ENCODE measurements at regions not wholly inside any gene's neighbourhood (a gene's known extent, or its start where the extent isn't known, plus 50 kb on each side); places are given as distances from the start of the nearest gene placed in this dataset.

DNA sequence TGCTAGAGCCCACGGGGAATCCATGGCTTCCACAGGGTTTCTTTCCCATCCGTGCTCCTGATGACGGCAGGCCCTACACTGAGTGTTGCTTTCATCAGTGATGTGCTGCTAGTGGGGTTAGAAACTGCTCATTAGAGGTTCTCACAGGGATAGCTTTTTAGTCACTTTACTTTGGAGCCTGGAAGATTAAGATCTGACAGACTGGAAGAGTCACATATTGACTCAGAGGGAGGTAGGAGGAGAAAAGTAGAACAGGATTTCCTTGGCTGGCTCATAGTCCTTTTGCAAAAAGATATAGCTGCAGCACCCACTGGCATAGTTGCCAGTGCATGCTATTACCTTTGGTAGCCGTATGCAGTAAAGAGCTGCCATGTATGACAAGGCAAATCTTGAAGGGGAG, 890.3 kb downstream of the C6orf118 start:
- DNase-seq, result no peak

GRCh38 chr6:164418262-164418588, 891.2 kb downstream of the C6orf118 start:
- no peak for DNase-seq

GRCh38 chr6:164417537-164418261, 891.7 kb downstream of the C6orf118 start:
- no peak for DNase-seq

- no peak for DNase-seq
These were observed 893.4 kb downstream of the C6orf118 start for GRCh38 chr6:164415832-164416563.

DNA sequence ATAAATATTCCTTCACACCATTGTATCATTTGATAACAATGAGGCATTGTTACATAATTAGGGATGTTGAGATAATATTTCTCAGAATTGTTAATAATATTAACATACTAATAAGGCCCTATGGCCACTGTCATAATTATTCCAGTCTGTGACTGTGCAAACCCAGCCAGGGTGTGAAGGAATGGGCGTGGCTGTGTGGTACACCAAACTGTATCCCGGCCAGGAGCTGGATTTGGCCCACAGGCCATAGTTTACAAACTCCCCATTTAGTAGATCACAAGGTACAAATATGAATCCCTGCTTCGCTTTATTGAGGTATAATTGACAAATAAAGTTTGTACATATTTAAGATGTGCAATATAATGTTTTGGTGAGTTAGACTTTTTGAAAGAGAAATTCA, 894.7 kb downstream of the C6orf118 start:
- no peak for DNase-seq

DNA sequence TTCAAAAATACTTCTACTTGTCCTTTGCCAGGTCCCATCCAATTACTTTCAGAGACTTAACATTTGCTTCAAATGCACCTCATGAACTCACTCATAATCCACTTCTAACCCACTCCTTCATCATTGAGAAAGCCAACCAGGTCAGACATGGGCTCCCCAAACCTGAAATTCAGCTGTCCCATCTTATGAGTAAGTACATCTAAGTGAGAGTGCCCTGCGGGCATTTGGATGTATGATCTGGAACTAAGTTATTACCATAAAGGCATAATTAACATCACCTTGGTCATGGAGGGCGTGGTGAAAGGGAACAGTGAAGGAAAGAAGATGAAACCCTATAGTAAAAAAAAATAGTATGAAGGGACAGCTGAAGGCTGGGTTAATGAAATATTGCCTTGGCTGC, 896.8 kb downstream of the C6orf118 start:
- no peak for DNase-seq

DNA sequence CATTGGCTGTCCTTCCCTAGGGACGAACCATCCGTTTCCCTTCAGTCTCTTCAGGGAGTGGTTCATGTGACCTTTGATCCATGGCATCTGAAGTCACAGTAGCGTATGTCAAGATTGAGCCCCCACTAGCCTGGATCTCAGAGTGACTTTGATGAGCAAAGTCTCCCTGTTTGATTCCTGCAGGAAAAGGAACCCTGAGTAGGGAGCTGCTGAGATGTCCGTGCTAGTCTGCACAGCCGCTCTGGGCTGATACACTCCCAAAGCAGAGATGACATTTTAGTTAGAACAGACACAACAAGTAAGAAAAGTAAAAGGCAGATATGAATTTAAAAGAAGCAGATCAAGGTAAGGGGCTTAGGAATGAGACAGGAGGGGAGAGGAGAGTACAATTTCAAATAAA, 899.4 kb downstream of the C6orf118 start:
- no peak for DNase-seq

DNA sequence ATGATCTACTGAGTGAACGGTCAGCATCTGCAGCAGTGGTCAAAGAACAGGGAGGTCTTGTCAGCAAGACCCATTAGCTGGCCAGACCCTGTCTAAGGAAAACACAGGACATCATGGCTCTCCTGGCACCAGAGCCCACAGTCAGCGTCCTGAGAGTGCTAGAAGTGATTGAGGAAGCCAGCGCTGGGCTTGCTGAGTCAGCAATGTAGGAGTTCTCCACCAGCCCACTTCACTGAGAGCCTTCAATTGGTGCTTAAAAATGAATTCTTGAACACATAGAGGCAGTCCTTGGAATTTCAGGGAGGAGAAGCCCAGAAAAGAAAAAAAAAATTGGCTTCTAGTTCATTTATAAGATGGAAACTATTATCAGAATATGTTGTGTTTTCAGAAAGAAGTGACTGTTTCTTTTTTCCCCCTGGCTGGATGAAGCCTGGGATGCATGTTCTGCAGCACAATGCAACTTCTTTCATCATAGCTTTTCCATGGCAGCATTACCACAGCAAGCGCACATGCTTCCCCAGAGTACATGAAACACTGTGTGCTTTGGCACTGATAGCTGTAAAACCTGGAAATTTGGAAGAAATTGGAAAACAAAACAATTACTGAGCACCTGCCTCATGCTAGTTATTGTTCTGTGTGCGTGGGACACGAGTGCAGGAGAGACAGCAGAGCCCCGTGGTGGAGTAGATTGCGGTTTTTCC, 899.9 kb downstream of the C6orf118 start:
- DNase-seq, result no peak

GRCh38 chr6:164408868-164409267, 900.5 kb downstream of the C6orf118 start:
- DNase-seq, result no peak

DNA sequence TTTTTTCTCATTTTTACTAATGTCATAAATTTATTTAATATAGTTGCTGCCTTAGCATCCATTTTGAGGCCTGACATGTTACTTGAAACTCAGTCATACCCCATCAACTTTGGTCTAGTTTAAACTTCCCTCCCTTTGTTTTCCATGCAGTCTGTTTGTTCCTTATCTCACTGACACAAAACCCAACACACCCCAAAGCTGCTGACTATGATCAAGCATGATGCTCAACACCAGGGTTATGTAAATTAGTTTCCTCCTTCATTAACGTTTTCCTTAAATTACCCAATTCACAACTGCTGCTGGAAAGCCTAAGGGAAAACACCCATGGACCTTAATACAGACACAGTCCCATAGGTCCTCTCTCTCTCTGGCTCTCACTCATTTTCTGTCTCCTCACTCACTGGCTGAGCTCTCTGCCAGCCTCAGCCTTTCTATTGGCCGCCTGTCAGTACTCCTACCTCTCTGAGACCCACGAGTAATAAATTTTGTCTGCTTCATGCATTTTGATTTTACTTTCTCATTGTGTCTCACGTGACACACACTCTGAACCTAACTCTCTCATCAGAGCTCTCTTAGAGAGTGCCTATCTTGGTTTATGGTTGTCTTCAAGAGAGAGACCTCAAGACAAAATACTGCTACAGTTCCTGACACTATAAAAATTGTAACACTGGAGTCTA, 904.5 kb downstream of the C6orf118 start:
- DNase-seq, result no peak

GRCh38 chr6:164401871-164402270, 907.5 kb downstream of the C6orf118 start:
- no peak for DNase-seq

GRCh38 chr6:164398647-164399046, 910.8 kb downstream of the C6orf118 start:
- no peak for DNase-seq

GRCh38 chr6:164396071-164397047, 913.0 kb downstream of the C6orf118 start:
- no peak for DNase-seq

GRCh38 chr6:164379795-164380194, 929.6 kb downstream of the C6orf118 start:
- no peak for DNase-seq

GRCh38 chr6:164378330-164378729, 931.1 kb downstream of the C6orf118 start:
- DNase-seq, result no peak

DNA sequence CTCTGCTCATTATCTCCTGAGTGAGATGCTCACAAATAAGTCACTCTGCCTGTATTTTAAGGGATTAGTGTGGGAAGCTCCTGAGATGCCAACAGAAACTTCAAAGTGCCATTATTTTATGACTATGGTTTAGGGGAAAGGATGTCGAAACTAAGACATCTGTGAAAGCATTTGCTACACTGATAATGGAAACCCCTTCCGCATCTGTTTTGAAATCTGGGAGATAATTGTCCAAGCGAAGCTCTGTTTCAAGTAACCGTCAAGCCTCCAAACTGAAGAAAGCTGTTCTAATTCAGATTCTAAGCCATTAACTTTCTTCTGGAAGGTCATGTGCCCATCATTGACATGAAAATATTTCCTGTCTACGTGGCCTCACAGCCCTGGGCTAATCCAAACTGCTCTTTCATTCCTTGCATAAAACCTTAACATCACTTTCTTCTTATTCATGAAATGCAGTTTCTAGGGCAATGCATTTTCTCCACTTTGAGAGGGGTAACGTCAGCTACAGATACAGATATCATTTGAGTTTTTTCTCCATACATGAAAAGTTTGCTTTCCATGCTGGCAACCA, 932.0 kb downstream of the C6orf118 start:
- no peak for DNase-seq

DNA sequence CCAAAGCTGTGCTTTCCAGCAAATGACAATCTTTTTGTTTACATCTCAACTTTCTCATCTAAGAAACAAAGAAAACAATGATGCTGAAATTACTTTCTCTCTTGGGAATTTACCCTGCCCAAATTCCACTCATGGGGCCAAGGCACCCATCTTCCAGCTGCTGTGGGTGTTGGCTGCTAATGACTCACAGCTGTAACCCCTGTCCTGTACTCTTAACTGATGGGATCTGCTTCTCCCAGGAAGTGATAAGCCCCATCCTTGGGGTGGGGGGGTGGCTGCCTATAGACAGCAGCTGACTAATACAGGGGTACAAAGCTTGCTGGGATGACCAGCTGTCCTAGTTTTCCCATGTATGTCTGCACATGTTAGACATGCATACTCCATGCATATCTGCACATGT, 938.6 kb downstream of the C6orf118 start:
- DNase-seq, result no peak

GRCh38 chr6:164359441-164359840, 944.9 kb downstream of the QKI start:
- no peak for DNase-seq

GRCh38 chr6:164359036-164359435, 944.5 kb downstream of the QKI start:
- no peak for DNase-seq

DNA sequence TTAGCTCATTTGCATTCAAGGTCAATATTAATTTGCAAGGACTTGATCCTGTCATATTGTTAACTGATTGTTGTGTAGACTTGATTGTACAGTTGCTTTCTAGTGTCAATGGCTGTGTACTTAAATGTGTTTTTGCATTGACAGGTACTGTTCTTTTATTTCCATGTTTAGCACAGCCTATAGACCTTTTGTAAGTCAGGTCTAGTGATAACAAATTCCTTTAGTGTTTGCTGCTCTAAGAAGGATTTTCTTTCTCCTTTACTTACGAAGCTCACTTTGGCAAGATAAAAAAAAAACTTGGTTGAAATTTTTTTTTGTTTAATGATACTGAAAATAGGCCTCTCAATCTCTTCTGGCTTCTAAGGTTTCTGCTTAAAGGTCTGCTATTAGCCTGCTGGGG, 942.3 kb downstream of the QKI start:
- DNase-seq, result no peak

DNA sequence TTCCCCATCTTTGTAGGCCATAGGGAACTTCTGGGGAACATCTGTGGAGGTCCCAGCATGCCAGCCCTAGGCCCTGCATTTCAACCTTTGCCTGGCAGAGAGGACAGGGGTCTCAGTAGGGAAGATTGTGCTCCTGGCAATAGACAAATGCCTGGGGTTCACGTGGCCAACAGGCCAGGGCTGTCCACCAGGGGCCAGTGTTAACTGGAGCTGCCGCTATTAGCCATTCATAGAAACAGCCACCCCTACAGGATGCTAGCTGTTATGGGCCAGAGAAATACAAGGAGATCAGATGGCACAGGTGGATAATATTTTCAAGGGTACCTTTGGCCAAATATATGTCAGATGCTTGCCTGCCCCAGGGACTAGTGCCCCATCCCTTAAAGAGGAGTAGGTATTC, 932.9 kb downstream of the QKI start:
- no peak for DNase-seq

GRCh38 chr6:164346631-164347030, 932.1 kb downstream of the QKI start:
- DNase-seq, result no peak

All from DMS 273 treated with DMSO at 0.1 percent for 48 hours (cell line).